ENCODE measurements at regions not wholly inside any gene's neighbourhood (a gene's known extent, or its start where the extent isn't known, plus 50 kb on each side); places are given as distances from the start of the nearest gene placed in this dataset.

DNA sequence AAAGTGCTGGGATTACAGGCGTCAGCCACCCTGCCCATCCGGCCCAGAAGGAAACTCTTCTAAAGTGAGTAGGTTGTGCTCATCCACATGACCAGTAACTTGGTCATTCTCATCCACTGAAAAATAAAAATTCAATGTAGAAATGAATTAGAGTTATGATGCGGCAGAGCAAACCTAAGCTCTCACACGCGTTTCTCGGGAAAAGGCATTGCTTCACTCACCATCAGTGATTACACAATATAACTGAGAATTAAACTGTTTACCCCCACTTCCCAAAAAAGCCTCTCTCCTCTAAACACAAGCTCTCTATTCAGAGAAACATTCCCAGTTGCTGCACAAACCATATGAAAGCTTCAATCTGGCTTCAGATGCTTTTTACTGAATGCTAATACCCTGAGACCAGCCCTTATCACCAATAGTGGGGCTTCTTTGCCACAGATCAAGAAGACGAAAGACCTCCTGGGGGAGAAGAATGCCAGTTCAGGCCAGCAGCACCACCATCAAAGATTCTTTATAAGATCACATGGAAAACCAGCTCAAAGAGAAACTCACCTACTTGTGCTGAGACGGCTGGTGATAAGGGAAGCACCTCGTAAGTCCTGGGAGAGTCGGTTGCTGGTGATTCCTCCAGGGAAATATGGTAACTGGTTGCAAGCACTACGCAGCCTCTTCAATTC, 121.5 kb upstream of the SFSWAP start:
- no peak for DNase-seq
- TF ChIP-seq CTCF (IDR thresholded peaks at IDR 0.05; ENCODE audit: low read depth, low read length, missing control alignments): no peak
- Histone ChIP-seq H3K27ac (no peak overlapping the region), H3K36me3 (replicated peaks) (no peaks in the 10 kb centered on the region), H3K27me3 (replicated peaks) (no peaks in the 10 kb centered on the region), H3K4me3 (ENCODE audit: low read depth, low read length) (no peak overlapping the region)
- in situ Hi-C loops (cut with HindIII; ENCODE audit: low pct_ligation_motif_present, low sequenced_read_pairs): no loop called here

DNA sequence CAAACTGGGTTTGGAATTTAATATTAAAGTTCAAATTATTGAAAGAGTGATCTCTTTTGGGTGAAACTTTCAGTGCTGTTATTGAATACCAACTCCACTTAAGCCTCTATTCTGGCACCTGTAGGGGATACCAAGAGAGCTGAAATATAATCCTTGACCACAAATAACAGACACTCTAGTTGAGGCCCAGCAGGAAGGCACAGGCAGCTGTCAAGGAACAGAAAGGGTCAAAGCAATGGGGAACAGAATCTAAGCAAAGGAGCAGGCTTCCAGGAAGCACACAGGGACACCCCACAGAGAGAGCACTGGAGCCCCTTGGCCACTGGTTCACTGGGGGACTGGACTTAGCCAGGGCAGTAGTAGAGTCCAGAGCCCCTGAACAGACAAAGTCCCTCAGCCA, 120.9 kb upstream of the SFSWAP start:
- Histone ChIP-seq H3K4me3 (ENCODE audit: low read depth, low read length) (no peak overlapping the region), H3K36me3 (replicated peaks) (no peaks in the 10 kb centered on the region), H3K27me3 (replicated peaks) (no peaks in the 10 kb centered on the region), H3K27ac (no peak overlapping the region)
- DNase-seq: no peak
- in situ Hi-C loops (cut with HindIII; ENCODE audit: low pct_ligation_motif_present, low sequenced_read_pairs): no loop called here
- no peak for TF ChIP-seq CTCF (IDR thresholded peaks at IDR 0.05; ENCODE audit: low read depth, low read length, missing control alignments)

DNA sequence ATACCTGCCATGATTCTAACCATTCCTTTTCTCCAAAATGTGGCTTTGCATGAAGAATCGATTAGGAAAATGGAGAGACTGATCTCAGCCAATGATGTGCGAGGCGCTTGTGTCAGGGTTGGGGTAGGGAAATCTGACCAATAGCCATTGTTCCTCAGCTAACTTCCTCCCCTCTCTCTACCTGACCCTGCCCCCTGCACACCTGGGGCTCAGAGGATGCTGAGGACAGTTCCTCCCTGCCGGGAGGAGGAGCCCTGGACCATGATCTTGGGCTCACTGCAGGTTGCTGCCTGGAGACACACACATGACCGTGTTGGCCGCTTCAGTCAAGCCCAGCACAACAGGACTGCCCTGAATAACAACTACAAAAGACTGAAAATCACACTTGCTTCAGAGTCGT, 119.8 kb upstream of the SFSWAP start:
- no peak overlapping the region for H3K27ac ChIP-seq
- H3K36me3 ChIP-seq (replicated peaks): no peaks in the 10 kb centered on the region
- H3K4me3 ChIP-seq (ENCODE audit: low read depth, low read length): no peak overlapping the region
- DNase-seq: no peak
- in situ Hi-C loops (cut with HindIII; ENCODE audit: low pct_ligation_motif_present, low sequenced_read_pairs): no loop called here
- H3K27me3 ChIP-seq (replicated peaks): no peaks in the 10 kb centered on the region
- no peak for TF ChIP-seq CTCF (IDR thresholded peaks at IDR 0.05; ENCODE audit: low read depth, low read length, missing control alignments)

DNA sequence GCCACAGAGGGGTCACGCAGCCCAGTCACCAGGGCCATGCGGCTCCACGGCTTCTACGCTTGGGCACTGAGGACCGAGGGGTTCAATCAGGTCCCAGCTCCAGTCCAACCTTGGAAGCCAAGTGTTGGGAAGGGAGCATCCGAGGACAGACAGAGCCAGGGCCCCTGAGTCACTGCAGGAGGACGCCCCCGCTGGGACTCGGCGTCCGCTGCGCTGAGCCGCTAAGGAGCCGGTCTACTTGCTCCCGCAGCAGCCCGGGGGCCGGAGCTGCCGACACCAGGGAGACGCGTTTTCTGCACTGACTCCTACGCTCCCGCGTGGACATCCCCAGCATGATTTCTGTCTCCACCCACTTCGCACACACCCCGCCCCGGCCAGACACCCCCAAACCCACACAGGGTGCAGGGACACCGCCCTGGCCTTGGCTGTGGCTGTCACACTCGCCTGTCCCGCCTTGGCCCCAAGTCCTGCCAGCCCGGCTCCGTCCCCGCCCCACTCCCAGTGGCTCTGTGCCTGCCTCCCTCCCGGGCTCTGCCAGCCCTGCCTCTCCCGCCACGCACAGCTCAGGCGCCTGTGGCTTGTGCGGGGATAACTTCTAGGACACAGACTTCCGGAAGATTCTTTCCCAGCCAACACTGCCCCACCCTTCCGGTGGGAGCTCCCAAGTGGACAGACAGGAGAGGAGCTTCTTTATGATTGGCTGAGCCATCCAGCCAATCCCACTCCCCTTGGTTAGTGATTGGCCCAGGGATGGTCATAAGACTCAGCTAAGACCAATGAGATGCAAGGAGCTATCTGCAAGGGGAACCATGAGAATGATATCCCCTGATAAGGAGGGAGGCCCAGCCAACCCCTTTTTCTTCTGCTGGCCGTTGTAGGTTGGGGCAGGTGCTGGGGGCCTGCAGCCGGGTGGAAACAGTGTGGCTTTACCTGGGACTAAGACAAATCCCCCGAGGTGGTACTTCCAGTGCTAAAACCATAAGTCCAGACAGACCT, 118.9 kb upstream of the SFSWAP start:
- TF ChIP-seq CTCF (IDR thresholded peaks at IDR 0.05; ENCODE audit: low read depth, low read length, missing control alignments): no peak
- Histone ChIP-seq H3K27ac (no peak overlapping the region), H3K4me3 (ENCODE audit: low read depth, low read length) (no peak overlapping the region), H3K36me3 (replicated peaks) (no peaks in the 10 kb centered on the region), H3K27me3 (replicated peaks) (no peaks in the 10 kb centered on the region)
- no peak for DNase-seq
- in situ Hi-C loops (cut with HindIII; ENCODE audit: low pct_ligation_motif_present, low sequenced_read_pairs): no loop called here

GRCh38 chr12:131592972-131593371, 117.9 kb upstream of the SFSWAP start:
- H3K4me3 ChIP-seq (ENCODE audit: low read depth, low read length): no peak overlapping the region
- H3K27me3 ChIP-seq (replicated peaks): no peaks in the 10 kb centered on the region
- DNase-seq: no peak
- no peak for TF ChIP-seq CTCF (IDR thresholded peaks at IDR 0.05; ENCODE audit: low read depth, low read length, missing control alignments)
- in situ Hi-C loops (cut with HindIII; ENCODE audit: low pct_ligation_motif_present, low sequenced_read_pairs): no loop called here
- no peak overlapping the region for H3K27ac ChIP-seq
- no peaks in the 10 kb centered on the region for H3K36me3 ChIP-seq (replicated peaks)

All from brain microvascular endothelial cell (primary cell).